ENCODE measurements at regions not wholly inside any gene's neighbourhood (a gene's known extent, or its start where the extent isn't known, plus 50 kb on each side); places are given as distances from the start of the nearest gene placed in this dataset.

- no peak for DNase-seq
Measured at GRCh38 chr21:35681946-35682345, 378.4 kb downstream of the SETD4 start.

- no peak for DNase-seq
Measured at GRCh38 chr21:35679076-35679475, 381.2 kb downstream of the SETD4 start.

- DNase-seq, result no peak
Measured at GRCh38 chr21:35678393-35678792, 381.9 kb downstream of the SETD4 start.

- DNase-seq, result no peak
Measured at GRCh38 chr21:35677298-35677841, 383.0 kb downstream of the SETD4 start.

- no peak for DNase-seq
Measured at GRCh38 chr21:35674895-35675470, 385.3 kb downstream of the SETD4 start.

DNA sequence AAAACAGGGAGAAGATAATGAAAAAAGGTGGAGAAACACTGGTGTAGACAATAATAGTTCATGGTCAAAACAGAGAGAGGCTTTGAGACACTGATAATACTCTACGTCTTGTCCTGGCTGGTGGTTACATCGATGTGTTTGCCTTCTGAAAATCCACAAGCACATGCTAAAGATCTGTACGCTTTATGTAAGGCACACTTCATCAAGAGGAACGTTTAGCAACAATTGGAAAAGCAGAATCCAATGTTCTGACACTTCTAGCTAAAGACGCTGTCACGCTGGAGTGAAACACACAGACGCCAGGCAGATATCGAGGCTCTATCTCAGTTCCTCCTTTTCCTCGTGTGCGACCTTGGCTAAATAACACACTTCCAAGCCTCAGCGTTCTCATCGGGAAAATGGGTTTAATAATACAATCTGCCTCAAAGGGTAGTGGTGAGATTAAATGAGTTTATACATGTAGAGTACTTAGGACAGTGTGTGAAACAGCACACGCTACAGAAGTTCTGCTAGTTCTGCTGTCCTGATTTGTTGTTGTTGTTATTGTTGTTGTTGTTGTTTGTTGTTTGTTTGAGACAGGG lies 386.1 kb downstream of the SETD4 start:
- DNase-seq, result no peak

DNA sequence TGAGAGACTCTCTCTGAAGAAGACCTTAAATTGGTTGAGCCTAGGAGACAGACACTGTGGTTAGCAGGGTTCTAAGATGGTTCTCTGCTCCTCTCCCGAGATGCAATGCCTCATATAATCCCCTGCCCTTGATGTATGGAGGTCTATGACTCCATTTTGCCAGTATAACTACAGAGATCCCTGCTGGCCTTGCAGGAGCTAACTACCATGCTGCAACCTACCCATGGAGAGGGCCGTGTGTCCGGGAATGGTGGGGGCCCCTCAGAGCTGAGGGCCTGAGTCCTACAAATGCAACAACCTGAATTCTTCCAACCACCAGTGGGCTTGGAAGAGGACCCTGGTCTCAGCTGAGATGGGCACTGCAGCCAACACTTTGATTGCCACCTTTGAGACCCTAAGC lies 388.0 kb downstream of the SETD4 start:
- DNase-seq, result no peak

DNA sequence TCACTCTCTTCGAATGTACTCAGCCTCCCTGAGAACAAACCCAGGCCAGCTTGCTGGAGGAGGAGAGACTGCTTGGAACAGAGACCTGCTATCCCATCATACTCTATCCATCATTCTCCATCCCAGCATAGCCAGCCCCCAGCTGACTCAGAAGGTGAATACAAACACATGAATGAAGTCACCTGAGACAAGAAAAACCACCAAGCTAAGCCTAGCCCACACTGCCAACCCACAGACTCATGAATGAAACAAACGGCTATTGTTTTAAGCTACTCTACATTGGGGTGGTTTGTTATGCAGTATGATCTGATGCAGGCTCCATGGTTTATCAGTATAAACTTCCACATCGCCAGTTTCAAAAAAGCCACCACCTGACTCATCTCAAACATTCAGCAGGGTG lies 395.6 kb downstream of the SETD4 start:
- no peak for DNase-seq

GRCh38 chr21:35663856-35664606 lies 396.3 kb downstream of the SETD4 start:
- DNase-seq, result no peak

DNA sequence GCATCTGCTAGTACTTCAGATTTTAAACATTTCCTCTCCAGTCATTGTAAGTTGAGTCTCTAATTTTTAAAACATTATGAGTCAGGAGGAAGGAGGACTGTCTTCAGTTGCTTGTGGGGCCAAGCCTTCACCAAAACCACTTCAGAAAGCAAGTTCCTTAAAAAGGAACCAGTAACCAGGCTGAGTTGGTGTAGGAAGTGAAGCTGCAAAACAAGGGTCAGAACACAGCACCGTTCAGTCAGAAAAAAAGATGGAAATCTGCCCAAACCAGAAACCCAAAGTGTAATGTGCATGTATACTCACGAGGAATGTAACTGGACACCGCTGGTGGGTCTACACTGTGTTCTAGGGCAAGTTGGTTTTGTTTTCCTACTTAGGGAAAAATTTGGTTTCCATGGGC lies 402.1 kb downstream of the SETD4 start:
- DNase-seq, result no peak

GRCh38 chr21:35652872-35653271 lies 407.5 kb downstream of the SETD4 start:
- no peak for DNase-seq

- DNase-seq, result no peak
Measured at GRCh38 chr21:35652196-35652595, 408.1 kb downstream of the SETD4 start.

- DNase-seq, result peak; percentile 9
Measured at GRCh38 chr21:35651196-35651595, 409.1 kb downstream of the SETD4 start.

- DNase-seq, result no peak
Measured at GRCh38 chr21:35649186-35649585, 411.1 kb downstream of the SETD4 start.

- no peak for DNase-seq
Measured at GRCh38 chr21:35648512-35648911, 411.8 kb downstream of the SETD4 start.

- no peak for DNase-seq
Measured at GRCh38 chr21:35646606-35647005, 413.7 kb downstream of the SETD4 start.

DNA sequence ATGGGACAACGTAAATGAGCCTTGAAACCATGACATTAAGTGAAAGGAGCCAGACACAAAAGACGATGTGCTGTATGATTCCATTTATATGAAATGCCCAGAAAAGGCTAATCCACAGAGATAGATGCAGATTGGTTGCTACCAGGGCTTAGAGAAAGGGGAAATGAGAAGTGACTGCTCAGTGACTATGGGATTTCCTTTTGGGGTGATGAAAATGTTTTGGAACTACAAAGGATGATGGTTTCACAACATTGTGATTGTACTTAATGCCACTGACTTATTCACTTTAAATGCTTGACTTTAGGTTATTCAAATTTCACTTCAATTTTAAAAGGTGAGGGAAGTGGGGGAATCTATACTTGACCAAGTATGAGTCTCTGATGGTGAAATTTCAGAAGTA lies 414.3 kb downstream of the SETD4 start:
- no peak for DNase-seq

GRCh38 chr21:35644523-35644922 lies 415.8 kb downstream of the SETD4 start:
- DNase-seq, result no peak

- DNase-seq, result no peak
Measured at GRCh38 chr21:35643176-35643575, 417.1 kb downstream of the SETD4 start.

DNA sequence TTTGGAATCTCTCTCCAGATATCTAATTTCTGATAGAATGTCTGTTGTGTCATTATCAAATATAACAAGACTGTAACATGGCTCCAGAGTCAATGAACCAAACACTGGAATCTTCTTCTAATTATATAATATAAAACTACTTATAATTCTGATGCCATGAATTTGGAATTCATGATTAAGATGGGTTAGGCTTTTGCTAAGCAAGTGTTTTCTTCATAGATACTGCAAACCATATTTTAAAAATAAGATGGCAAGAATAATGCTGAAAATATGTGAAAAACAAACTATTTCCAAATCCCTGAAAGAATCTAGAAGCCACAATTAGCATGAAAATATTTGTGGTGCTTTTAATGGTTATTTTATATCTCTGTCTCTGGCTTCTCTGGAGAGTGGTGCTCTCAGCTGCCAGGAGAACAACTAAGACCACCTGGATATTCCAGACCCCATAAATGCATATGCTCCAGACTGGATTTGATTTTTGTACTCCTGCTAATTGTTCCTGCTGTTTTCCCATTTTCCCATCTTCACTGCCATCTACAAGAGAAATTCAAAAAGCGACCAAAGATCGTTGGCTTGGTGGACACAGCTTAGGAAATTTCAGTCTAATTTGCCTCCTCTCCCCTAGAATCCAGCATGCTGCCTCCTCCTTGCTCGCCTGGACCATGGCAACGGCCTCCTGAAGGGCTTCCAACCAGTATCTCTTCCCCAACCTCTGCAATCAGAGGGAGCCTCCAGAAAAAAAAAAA lies 418.9 kb downstream of the SETD4 start:
- DNase-seq, result no peak

DNA sequence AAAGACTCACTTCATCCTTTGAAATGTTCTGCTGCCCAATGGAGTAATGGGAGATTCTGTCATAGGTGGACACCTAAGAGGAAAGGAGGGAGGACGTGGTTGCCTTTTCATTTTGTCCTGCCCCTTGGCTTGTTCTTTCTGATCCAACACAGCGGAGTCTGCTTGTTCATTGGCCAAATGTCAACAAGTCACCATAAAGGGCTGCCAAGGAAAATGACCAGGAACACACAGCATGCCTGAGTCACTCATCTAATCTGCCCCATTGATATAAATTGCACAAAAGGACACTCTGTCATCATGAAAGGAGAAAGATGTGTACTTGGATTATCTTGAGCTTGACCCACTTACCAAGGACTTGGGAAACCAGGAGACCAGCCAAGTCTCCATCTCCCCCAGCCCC lies 422.9 kb downstream of the SETD4 start:
- no peak for DNase-seq

DNA sequence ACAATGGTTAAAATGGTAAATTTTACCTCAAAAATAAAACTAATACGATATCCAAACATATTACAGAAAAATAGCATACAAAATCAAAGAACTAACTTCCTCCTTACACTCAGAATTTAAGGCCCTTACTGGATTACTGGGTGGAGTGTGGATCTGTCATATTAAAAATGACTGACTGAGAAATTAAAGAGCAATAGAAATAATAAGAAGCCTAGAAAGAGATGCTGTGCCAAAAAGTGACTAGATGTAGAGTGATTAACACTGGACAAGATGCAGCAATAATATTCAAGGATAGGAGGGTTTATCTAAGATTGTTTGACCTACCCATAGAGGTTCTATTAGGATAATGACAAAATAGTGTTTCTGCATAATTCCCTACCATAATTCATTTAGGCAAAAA lies 424.3 kb downstream of the SETD4 start:
- DNase-seq, result no peak

DNA sequence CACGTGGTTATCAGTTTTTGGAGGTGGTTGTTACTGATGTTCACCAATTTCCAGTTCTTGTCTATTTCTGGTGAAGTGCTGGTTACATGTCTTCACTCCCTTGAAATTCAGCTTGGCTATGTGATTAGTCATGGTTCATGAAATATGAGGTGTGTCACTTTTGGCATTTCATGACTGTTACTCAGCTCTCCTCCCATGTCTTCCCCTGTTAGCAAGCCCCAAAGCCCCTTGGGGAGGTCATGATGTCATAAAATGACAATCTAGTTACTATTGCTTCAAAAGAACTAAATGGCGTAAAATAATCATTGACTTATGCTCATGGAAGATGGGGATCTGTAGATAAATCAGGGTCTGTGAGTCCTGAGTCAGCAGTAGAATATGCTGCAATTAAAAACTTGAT lies 425.1 kb downstream of the SETD4 start:
- DNase-seq, result no peak

GRCh38 chr21:35633501-35633900 lies 426.8 kb downstream of the SETD4 start:
- no peak for DNase-seq

Measured in NCI-H1436 (cell line).